ENCODE measurements at regions not wholly inside any gene's neighbourhood (a gene's known extent, or its start where the extent isn't known, plus 50 kb on each side); places are given as distances from the start of the nearest gene placed in this dataset.

DNA sequence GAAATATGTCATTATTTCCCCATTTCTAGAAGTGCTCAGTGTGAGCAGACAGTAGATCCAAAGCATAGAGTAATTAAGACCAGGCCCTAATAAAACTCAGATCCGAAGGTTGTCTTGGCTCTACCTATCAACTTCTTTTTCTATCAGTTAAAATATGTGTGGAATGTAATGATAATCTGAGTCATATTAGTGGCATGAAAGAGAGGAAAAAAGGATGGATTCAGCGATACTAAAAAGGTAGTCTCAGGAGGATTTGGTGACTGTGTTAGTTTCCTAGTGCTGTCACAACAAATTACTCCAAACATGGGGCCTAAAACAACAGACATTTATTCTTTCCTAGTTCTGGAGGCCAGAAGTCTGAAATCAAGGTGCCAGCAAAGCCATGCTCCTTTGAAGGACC is 103.7 kb upstream of the NABP1 start:
- no peak for DNase-seq (ENCODE audit: extremely low read depth, low read depth)

DNA sequence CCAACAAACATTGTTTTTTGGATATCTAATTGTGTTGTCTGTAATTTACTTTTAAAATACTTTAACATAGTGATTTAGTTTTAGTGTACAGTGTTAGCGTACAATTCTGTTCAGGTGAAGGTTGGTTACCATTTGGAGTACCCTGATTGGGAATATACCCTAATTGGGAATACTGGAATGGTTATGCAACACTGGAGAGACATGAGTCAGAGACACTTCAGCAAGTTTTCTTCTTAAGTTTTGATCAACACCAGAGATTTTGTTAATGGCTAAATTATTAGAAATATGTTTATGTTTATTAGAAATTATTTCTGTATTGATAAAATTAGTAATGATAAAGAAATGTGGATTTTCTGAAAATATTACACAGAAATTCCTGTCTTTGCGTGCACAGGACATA is 100.3 kb upstream of the NABP1 start:
- H3K4me3 ChIP-seq (replicated peaks; ENCODE audit: low read depth, low read length) = no peak overlapping the region
- DNase-seq (ENCODE audit: extremely low read depth, low read depth) = no peak
- TF ChIP-seq, protein P1, sequence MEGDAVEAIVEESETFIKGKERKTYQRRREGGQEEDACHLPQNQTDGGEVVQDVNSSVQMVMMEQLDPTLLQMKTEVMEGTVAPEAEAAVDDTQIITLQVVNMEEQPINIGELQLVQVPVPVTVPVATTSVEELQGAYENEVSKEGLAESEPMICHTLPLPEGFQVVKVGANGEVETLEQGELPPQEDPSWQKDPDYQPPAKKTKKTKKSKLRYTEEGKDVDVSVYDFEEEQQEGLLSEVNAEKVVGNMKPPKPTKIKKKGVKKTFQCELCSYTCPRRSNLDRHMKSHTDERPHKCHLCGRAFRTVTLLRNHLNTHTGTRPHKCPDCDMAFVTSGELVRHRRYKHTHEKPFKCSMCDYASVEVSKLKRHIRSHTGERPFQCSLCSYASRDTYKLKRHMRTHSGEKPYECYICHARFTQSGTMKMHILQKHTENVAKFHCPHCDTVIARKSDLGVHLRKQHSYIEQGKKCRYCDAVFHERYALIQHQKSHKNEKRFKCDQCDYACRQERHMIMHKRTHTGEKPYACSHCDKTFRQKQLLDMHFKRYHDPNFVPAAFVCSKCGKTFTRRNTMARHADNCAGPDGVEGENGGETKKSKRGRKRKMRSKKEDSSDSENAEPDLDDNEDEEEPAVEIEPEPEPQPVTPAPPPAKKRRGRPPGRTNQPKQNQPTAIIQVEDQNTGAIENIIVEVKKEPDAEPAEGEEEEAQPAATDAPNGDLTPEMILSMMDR (IDR thresholded peaks at IDR 0.05; ENCODE audit: low read depth, low read length, missing control alignments) = no peak

More for the DNA sequence above, 103.7 kb upstream of the NABP1 start:
- H3K4me3 ChIP-seq (replicated peaks; ENCODE audit: low read depth, low read length) = no peak overlapping the region
- TF ChIP-seq, protein P1 (IDR thresholded peaks at IDR 0.05; ENCODE audit: low read depth, low read length, missing control alignments) = no peak

DNA sequence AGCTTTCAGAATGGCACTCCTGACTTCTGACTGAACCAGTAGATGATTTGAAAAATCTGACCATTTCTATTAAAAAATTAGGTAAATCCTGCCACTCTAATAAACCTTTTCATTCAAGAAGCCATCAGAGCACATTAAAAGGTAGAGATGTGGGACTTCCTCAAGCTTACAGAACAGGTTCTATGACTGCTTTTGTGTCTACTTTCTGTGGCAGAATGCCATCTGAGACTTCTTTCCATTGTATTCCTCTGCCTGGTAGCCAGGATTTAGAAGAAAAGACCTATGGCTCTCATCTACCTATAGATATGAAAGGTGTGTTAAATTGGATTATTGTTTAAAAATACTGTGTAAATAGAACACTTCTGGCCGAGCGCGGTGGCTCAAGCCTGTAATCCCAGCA is 99.9 kb upstream of the NABP1 start:
- TF ChIP-seq, protein P1 (IDR thresholded peaks at IDR 0.05; ENCODE audit: low read depth, low read length, missing control alignments) = no peak
- no peak for DNase-seq (ENCODE audit: extremely low read depth, low read depth)
- H3K4me3 ChIP-seq (replicated peaks; ENCODE audit: low read depth, low read length) = no peak overlapping the region

DNA sequence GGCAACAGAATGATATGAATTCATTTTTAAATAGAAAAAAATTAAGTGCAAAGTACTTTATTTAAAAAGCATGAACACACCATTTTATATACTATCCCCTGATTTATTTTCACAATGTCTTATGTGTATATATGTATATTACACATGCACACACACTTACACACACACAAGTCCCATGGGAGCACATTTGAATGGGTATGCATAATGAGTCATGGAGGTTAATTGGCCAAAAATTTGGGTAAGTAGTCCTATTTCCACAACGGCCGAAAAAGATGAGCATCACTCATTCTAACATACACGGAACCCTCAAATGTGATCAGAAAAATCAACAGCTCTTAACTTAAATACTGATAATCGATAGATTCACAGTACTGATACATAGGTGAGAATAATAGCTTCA is 97.4 kb upstream of the NABP1 start:
- no peak overlapping the region for H3K4me3 ChIP-seq (replicated peaks; ENCODE audit: low read depth, low read length)
- TF ChIP-seq, protein P1 (IDR thresholded peaks at IDR 0.05; ENCODE audit: low read depth, low read length, missing control alignments) = no peak
- no peak for DNase-seq (ENCODE audit: extremely low read depth, low read depth)

DNA sequence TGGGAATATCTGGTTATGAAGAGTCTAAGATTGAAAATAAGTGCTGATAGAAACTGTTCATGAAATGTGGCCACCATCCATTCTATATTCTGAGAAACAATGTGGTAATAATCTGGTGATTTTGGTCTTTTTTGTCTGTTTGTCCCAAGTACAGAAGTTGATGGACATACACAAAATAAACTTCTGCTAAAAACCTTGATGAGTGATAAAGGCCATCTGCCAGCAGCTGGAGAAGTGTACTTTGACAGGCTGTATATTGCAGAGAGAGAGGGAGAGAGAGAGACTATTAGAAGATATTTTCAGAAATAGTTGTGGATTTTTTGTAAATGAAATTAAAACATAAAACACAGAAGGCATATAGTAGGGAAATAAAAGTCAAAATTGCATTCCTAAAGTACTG is 96.9 kb upstream of the NABP1 start:
- TF ChIP-seq, protein P1 (IDR thresholded peaks at IDR 0.05; ENCODE audit: low read depth, low read length, missing control alignments) = no peak
- DNase-seq (ENCODE audit: extremely low read depth, low read depth) = no peak

DNA sequence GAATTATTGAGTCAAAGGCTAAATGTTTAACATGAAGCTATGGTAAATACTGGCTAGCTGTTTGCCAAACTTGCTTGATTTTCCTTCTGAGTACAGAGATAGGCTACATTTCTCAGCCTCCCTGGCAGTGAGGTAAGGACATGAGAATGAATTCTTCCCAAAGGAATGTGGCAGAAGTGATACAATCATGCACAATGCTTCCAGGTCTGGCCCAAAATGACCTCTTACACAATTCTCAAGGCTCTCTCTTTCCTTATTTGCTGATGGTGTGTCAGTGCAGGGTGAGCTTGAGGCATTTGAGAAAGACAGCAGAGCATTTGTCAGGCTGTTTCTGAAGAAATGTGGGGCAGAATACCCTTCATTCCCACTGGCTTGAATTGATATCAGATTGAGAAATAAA is 95.6 kb upstream of the NABP1 start:
- TF ChIP-seq, protein P1 (IDR thresholded peaks at IDR 0.05; ENCODE audit: low read depth, low read length, missing control alignments) = no peak
- no peak overlapping the region for H3K4me3 ChIP-seq (replicated peaks; ENCODE audit: low read depth, low read length)
- no peak for DNase-seq (ENCODE audit: extremely low read depth, low read depth)

More for the DNA sequence above, 96.9 kb upstream of the NABP1 start:
- H3K4me3 ChIP-seq (replicated peaks; ENCODE audit: low read depth, low read length) = no peak overlapping the region

DNA sequence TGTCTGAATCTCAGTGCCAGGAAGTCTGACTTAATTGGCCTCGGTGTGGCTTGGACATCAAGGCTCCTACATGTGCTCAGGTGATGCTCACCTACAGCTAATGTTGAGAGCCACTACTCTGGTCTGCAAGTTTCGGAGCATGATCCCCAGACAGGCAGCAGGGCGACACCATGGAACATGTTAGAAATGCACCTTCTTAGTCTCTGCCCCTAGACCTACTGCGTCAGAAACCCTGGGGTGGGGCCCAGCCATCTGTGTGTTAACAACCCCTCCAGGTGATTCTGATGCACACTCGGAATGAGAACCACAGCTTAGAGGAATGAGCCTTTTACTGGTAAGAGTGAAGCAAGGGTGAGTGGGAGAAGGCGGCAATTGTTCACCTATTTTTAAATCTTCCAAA is 86.9 kb upstream of the NABP1 start:
- TF ChIP-seq, protein P1 (IDR thresholded peaks at IDR 0.05; ENCODE audit: low read depth, low read length, missing control alignments) = no peak
- H3K4me3 ChIP-seq (replicated peaks; ENCODE audit: low read depth, low read length) = no peak overlapping the region
- DNase-seq (ENCODE audit: extremely low read depth, low read depth) = no peak
